Caco-2 (cell line): ENCODE measurements at regions not wholly inside any gene's neighbourhood (a gene's known extent, or its start where the extent isn't known, plus 50 kb on each side); places are given as distances from the start of the nearest gene placed in this dataset.

Experiments
- BruUV-seq: library from RNA; stranded (reverse); fragments of 400-500 nt; replicated peaks from 2 replicates; lab custom pipeline; 2021; lab: Mats Ljungman, UMichigan
- CTCF ChIA-PET: fragments of 300-600 bp; sonication (Branson Sonifier 250); formaldehyde crosslinking; loops from one replicate; lab custom pipeline; 2022; ENCODE audit warnings: antibody characterized with exemption; lab: Charles Lee
- POLR2A ChIA-PET: fragments of 300-600 bp; sonication (Branson Sonifier 250); formaldehyde crosslinking; loops from one replicate; lab custom pipeline; 2022; ENCODE audit warnings: antibody characterized with exemption; lab: Charles Lee
- DNase-seq, 2 experiments: peaks; one replicate each; pipeline versions ENCODE4 v3.0.0 to v3.0.0-alpha.2; 2020 to 2022
- H3K27me3 ChIP-seq: replicated peaks from 2 replicates; pipeline ENCODE4 v1.6.0; 2011; ENCODE audit warnings: low read length; ENCODE audit not compliant: control insufficient read depth, insufficient read depth
- H3K36me3 ChIP-seq: 2 replicates; pipeline ENCODE4 v1.5.1; 2011; ENCODE audit warnings: low read length; ENCODE audit not compliant: control insufficient read depth, insufficient read depth
- H3K4me1 ChIP-seq: fragments of 250-450 bp; sonication (Bioruptor Pico); 2 replicates; pipeline ENCODE4 v1.5.1; 2020; ENCODE audit warnings: mild to moderate bottlenecking
- H3K4me3 ChIP-seq: 2 replicates; pipeline ENCODE4 v1.5.1; 2011; ENCODE audit warnings: low read depth, mild to moderate bottlenecking, control low read depth, low read length
- H3K9me3 ChIP-seq: fragments of 250-450 bp; sonication (Bioruptor Pico); 2 replicates; pipeline ENCODE4 v1.5.1; 2020; ENCODE audit warnings: mild to moderate bottlenecking, moderate library complexity
- H3K27ac Mint-ChIP-seq: one replicate; pipeline ENCODE4 v1.8.0; 2022; ENCODE audit warnings: mixed read lengths; ENCODE audit not compliant: unreplicated experiment
- H3K27me3 Mint-ChIP-seq: one replicate; pipeline ENCODE4 v1.8.0; 2022; ENCODE audit warnings: mixed read lengths; ENCODE audit not compliant: insufficient read depth, unreplicated experiment
- H3K36me3 Mint-ChIP-seq: one replicate; pipeline ENCODE4 v1.8.0; 2022; ENCODE audit warnings: mild to moderate bottlenecking, mixed read lengths; ENCODE audit not compliant: insufficient read depth, unreplicated experiment
- H3K4me1 Mint-ChIP-seq: one replicate; pipeline ENCODE4 v1.8.0; 2022; ENCODE audit warnings: low read depth, mixed read lengths; ENCODE audit not compliant: unreplicated experiment
- H3K4me3 Mint-ChIP-seq: one replicate; pipeline ENCODE4 v1.8.0; 2022; ENCODE audit warnings: mild to moderate bottlenecking, moderate library complexity, mixed read lengths; ENCODE audit not compliant: unreplicated experiment
- H3K9me3 Mint-ChIP-seq: one replicate; pipeline ENCODE4 v1.8.0; 2022; ENCODE audit warnings: mixed read lengths; ENCODE audit not compliant: unreplicated experiment
- intact Hi-C: fragments of 100-400 bp; cut with micrococcal nuclease; formaldehyde crosslinking; loops from one replicate; pipeline ENCODE4 v1.10.0; 2022; ENCODE audit not compliant: unreplicated experiment
- TF ChIP-seq, protein P1 (sequence below), 2 experiments: fragments of 200-600 bp in 1 of 2; IDR thresholded peaks; 1 replicate in 1 of 2; 2 replicates in 1 of 2; pipeline versions ENCODE4 v1.5.1 to v1.8.0; 2011 to 2022; ENCODE audit warnings: antibody characterized with exemption in 1 of 2, control low read depth in 1 of 2, inconsistent platforms in 1 of 2, low read depth in 1 of 2, low read length in 1 of 2, mild to moderate bottlenecking in 1 of 2, moderate library complexity in 1 of 2; ENCODE audit not compliant: insufficient read depth in 1 of 2, severe bottlenecking in 1 of 2, unreplicated experiment in 1 of 2

DNA sequence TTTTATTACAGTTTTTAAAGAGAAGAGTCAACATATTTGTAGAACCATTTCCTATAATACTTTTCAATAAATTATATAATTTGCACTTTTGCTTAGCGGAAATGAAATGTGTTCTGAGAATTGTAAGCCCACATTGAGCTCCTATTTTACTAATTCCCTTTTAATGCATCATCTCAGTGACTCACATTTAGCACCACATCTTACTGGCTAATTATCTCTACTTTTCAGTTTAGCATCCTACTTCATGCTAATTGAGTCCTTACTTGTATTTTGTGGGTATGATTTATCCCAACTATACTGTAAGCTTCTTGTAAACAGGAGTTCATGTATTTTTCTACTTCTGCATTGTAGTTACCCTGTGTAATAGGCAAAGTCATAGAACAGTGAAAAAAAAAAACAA lies 67.5 kb downstream of the TMX1 start:
- CTCF ChIA-PET = no interaction called here

GRCh38 chr14:51308866-51309265 lies 68.8 kb downstream of the TMX1 start:
- H3K36me3 ChIP-seq = no peaks in the 10 kb centered on the region
- H3K9me3 ChIP-seq = no peaks in the 10 kb centered on the region
- H3K4me1 ChIP-seq = no peaks in the 10 kb centered on the region
- Mint-ChIP-seq H3K4me3 (no peak overlapping the region), H3K36me3 (no peaks in the 10 kb centered on the region), H3K27me3 (no peaks in the 10 kb centered on the region), H3K27ac (no peak overlapping the region), H3K4me1 (no peaks in the 10 kb centered on the region), H3K9me3 (no peaks in the 10 kb centered on the region)
- CTCF ChIA-PET = no interaction called here
- no peaks in the 10 kb centered on the region; the same call in 1 of the 2 replicates for H3K27me3 ChIP-seq
- POLR2A ChIA-PET = no interaction called here
- intact Hi-C loops = no loop called here
- no peak for DNase-seq
- no TSS peak for BruUV-seq
- no peak overlapping the region for H3K4me3 ChIP-seq
- TF ChIP-seq, protein P1, sequence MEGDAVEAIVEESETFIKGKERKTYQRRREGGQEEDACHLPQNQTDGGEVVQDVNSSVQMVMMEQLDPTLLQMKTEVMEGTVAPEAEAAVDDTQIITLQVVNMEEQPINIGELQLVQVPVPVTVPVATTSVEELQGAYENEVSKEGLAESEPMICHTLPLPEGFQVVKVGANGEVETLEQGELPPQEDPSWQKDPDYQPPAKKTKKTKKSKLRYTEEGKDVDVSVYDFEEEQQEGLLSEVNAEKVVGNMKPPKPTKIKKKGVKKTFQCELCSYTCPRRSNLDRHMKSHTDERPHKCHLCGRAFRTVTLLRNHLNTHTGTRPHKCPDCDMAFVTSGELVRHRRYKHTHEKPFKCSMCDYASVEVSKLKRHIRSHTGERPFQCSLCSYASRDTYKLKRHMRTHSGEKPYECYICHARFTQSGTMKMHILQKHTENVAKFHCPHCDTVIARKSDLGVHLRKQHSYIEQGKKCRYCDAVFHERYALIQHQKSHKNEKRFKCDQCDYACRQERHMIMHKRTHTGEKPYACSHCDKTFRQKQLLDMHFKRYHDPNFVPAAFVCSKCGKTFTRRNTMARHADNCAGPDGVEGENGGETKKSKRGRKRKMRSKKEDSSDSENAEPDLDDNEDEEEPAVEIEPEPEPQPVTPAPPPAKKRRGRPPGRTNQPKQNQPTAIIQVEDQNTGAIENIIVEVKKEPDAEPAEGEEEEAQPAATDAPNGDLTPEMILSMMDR (IDR thresholded peaks at IDR 0.05; ENCODE audit: insufficient read depth in 1 of 2, low read depth in 1 of 2, low read length in 1 of 2, severe bottlenecking in 1 of 2, unreplicated experiment in 1 of 2) = no peak

More for the DNA sequence above, 67.5 kb downstream of the TMX1 start:
- H3K4me3 Mint-ChIP-seq = no peak overlapping the region
- no peaks in the 10 kb centered on the region for H3K4me1 Mint-ChIP-seq
- TF ChIP-seq, protein P1 (IDR thresholded peaks at IDR 0.05; ENCODE audit: insufficient read depth in 1 of 2, low read depth in 1 of 2, low read length in 1 of 2, severe bottlenecking in 1 of 2, unreplicated experiment in 1 of 2) = no peak
- DNase-seq = no peak
- Histone ChIP-seq H3K9me3 (no peaks in the 10 kb centered on the region), H3K4me3 (no peak overlapping the region), H3K4me1 (no peaks in the 10 kb centered on the region), H3K36me3 (no peaks in the 10 kb centered on the region), H3K27me3 (no peaks in the 10 kb centered on the region; the same call in 1 of the 2 replicates)
- no TSS peak for BruUV-seq
- H3K36me3 Mint-ChIP-seq = no peaks in the 10 kb centered on the region
- POLR2A ChIA-PET = no interaction called here
- H3K27me3 Mint-ChIP-seq = no peaks in the 10 kb centered on the region
- H3K27ac Mint-ChIP-seq = no peak overlapping the region
- intact Hi-C loops = no loop called here
- no peaks in the 10 kb centered on the region for H3K9me3 Mint-ChIP-seq

DNA sequence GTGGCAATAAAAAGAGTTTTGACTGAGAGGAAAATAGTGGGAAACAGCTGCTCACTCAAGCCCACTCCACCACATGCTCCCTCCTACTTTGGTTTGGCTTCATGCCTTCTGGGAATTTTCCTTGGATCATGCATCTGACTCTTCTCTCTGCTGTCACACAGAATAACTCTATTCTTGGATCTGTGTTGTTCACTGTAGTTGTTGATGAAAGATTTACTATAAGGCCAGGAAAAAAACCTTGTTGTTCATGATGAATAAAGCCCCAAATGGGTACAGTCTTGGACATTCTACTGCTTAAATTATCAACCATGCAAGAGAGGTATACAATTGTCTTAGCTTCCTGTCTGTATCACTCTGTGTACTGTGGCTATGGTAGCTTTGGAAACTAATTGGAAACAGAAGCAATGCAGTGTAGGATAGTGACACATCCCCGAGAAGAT lies 70.5 kb downstream of the TMX1 start:
- H3K4me1 ChIP-seq = no peaks in the 10 kb centered on the region
- TF ChIP-seq, protein P1 (IDR thresholded peaks at IDR 0.05; ENCODE audit: insufficient read depth in 1 of 2, low read depth in 1 of 2, low read length in 1 of 2, severe bottlenecking in 1 of 2, unreplicated experiment in 1 of 2) = no peak
- no peak overlapping the region for H3K4me3 ChIP-seq
- Mint-ChIP-seq H3K27ac (no peak overlapping the region), H3K4me1 (no peaks in the 10 kb centered on the region), H3K9me3 (no peaks in the 10 kb centered on the region), H3K27me3 (no peaks in the 10 kb centered on the region), H3K4me3 (no peak overlapping the region), H3K36me3 (no peaks in the 10 kb centered on the region)
- POLR2A ChIA-PET = no interaction called here
- H3K9me3 ChIP-seq = no peaks in the 10 kb centered on the region
- no TSS peak for BruUV-seq
- no peaks in the 10 kb centered on the region for H3K36me3 ChIP-seq
- CTCF ChIA-PET = no interaction called here
- no peak for DNase-seq
- no peaks in the 10 kb centered on the region; the same call in 1 of the 2 replicates for H3K27me3 ChIP-seq
- intact Hi-C loops = no loop called here
